ENCODE measurements at regions not wholly inside any gene's neighbourhood (a gene's known extent, or its start where the extent isn't known, plus 50 kb on each side); places are given as distances from the start of the nearest gene placed in this dataset.
"Not testable (repeated sequence)": the region's sequence is repeated elsewhere in the genome, so short reads cannot be mapped to it uniquely, and the experiment has no call there.

DNA sequence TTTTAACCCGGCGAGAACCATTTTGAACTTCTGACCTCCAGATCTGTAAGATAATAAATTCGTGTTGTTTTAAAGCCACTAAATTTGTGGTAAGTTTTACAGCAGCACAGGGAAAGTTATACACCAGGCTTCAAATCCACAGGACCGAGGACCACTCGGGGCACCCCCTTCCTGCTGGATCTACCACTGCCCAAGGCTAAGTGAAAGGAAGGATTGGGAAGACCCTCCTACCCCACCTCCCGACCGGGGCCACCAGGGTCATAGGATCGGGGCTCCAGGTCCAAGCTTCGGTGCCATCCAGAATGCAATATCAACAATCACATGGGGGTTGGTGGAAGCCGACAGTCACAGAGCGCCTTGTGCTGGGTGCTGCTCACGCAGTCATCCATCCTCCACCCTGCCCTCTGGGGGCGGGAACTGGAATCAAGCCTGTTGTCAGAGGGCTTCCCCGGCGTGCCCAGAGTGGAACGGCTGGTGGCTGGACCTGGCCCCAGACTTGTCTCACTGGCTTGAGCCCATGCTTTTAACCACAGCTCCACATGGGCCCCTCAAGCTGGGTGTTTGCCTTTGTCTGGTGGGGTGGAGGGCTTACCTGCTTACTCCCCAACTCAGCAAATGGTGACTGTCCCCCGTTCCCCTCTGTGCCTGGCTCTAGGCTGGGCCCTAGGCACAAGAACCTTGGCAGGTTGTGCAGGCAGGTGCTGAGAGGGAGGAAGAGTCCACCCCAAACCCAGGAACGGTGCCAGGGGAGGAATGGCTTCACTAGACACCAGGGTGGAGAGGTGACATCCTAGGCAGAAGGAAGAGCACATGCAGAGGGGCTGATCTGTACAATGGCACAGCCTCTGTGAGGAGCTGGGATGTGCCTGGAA, 180.3 kb upstream of the RTL1 start:
- DNase-seq (ENCODE audit: missing footprints) (no peak), ATAC-seq (no peak)
- intact Hi-C loops (cut with DNase I), result no loop called here

DNA sequence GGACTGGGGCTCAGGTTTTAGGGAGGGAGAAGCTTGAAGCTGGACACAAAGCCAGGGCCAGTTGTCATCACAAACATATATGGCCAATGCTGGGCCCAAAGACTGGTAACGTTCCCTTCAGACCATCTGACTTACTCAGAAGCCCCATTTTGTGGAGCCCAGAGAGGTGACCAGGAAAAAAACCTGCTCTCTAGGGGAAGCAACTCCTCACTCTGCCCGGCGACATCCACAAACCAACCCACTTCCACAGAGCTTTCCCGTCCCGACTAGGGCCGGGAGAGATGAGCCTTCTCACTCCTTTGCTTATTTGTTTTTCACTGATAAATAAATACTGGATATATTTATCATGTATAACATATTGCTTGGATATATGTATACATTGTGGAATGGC, 180.9 kb upstream of the RTL1 start:
- ATAC-seq (no peak), DNase-seq (ENCODE audit: missing footprints) (no peak)
- intact Hi-C loops (cut with DNase I), result no loop called here

DNA sequence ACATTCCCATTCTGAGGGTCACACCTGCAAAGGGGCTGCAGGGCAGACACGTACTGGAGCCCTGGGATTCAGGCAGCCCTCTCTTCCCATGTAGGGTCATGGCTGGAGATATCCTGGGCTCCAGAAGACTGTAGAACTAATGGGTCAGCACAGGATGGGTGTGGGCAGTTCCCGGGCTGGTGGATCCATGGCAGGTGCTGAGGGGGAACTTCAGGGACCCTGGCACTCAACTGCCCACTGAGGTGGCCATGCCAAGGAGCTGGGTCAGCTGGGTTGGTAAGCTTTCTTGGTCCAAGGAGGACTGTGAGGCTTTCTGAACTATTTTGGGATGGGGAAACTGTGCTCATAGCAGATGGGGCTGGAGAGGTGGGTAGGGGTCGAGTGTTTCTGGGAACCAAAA, 183.4 kb upstream of the RTL1 start:
- DNase-seq (ENCODE audit: missing footprints) (no peak), ATAC-seq (no peak)
- intact Hi-C loops (cut with DNase I), result no loop called here

DNA sequence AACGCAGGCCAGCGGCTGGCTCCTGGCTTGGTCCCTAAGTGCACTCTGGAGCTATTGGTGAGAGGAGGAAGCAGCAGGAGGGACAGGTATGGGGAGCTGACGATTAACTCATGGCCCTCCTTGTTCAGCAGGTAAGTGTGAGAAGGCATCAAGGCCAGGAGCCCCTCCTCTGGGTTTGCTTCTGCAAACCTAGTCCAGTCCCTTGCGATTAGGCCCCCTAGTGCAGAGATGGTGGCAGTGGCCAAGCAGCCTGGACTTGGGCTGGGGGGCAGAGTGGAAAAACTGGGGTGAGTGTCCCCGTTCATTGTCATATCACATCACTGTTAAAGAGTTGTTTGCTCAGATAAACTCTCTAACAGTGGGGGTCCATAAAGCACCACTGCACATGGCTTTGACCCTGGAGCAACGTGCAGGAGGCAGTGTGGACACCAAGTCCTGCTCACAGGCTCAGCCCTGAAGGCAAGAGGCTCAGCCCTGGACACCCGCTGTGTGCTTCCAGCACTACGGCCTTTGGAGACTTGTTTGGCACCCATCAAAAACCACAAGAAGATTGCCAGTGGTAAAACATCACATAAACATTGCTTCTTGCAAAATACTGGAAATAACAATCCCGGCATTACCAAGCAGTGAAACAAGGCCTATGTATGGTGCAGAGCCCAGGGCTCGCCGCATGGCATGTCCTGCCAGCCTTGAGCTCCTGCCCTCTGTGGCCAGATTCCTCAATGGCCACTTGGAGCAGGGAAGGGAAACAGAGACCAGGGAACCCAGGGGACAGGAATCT, 184.3 kb upstream of the RTL1 start:
- ATAC-seq (no peak), DNase-seq (ENCODE audit: missing footprints) (no peak)
- intact Hi-C loops (cut with DNase I), result no loop called here

GRCh38 chr14:101088395-101088667, 184.8 kb upstream of the RTL1 start:
- intact Hi-C loops (cut with DNase I), result no loop called here
- no peak for ATAC-seq
- no peak for DNase-seq (ENCODE audit: missing footprints)

DNA sequence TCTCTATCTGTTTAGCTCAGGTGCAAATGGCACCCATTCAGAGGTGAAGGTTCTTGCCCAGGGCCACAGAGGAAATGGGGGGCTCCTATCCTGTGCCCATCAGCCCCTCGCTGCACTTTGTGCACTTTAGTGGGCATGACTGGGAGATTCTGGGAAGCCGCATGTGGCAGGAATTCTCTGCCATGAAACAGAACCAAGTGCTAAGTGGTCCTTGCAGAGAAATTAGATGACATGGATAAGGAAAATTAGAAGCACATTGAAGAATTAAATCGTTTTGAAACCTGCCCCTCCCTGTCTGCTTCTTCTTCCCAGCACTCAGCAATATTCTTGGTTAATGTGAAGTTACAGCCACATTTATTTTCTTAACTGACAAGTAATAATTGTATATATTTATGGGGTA, 185.2 kb upstream of the RTL1 start:
- ATAC-seq (no peak), DNase-seq (ENCODE audit: missing footprints) (no peak)
- intact Hi-C loops (cut with DNase I), result no loop called here

GRCh38 chr14:101090478-101090877, 187.0 kb upstream of the RTL1 start:
- ATAC-seq; DNase-seq (ENCODE audit: missing footprints); intact Hi-C loops (cut with DNase I): not testable (repeated sequence)

DNA sequence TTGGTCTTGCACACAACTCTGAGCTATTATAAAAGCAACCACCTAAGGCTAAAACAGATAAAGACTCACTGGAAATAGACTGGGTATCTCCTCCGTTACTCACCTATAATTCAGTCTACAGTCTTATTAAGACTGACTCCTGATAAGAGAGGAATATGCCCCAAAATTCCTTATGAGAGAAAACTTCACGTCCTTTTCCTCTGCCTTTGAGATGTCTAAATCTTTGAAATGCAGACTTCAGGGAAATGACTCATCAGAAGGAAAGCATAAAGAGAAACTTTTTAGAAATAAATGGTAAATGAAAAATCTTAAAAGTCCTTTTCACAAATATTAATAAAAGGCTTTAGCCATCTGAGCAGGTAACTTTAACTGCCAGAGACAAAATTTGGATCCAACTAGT, 187.5 kb upstream of the RTL1 start:
- ATAC-seq (no peak), DNase-seq (ENCODE audit: missing footprints) (no peak)
- intact Hi-C loops (cut with DNase I), result no loop called here

GRCh38 chr14:101094916-101095315, 191.4 kb upstream of the RTL1 start:
- ATAC-seq; intact Hi-C loops (cut with DNase I); DNase-seq (ENCODE audit: missing footprints): not testable (repeated sequence)

DNA sequence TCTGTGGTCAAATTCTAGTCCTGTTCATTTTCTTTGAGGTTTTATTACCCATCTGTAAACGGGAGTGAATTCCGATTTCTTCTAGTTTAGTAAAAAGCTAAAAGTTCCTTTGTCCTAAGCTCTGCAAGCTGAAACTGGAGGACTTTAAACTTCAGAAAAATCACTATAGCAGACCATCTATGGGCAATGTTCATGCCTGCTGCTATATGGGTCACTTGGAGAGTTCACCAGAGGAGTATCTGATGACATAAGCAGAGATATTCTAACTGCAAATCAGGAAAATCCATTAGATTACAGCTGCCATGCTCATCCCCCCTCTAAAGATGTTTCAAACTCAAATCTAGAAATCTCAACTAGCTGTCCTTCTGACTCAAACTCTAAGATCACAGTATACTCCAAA, 193.0 kb upstream of the RTL1 start:
- DNase-seq (ENCODE audit: missing footprints) (no peak), ATAC-seq (no peak)
- intact Hi-C loops (cut with DNase I), result no loop called here

DNA sequence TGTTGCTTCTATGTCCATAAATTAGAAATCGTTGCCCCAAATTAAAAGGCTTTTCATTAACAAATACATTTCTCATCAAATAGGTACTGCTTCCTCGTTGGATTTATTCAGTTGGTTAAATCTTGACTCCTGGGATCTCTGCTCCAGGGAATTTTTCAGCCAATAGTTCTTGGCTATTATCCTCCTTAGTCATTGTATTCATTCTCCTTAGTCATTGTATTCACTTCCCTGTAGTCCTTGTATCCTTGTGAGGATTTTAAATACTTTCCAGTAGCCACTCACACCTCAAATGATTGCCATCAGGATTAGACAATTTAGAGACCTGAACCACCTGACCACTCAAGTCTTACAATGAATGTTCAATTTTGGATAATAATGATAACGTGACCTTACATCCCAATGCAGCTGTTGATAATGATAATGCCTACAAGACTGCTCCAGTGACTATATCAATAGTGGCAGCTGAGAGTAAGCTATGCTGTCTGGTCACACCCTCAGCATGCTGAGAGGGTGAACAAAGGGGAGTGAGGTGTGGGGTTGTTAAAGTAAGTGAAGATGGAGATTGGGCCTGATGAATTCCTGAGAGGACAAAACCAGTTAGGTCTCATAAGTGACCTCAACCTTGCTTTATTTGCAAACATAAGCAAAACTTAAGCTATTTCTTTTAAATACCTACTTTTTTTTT, 193.7 kb upstream of the RTL1 start:
- no peak for ATAC-seq
- intact Hi-C loops (cut with DNase I), result no loop called here

DNA sequence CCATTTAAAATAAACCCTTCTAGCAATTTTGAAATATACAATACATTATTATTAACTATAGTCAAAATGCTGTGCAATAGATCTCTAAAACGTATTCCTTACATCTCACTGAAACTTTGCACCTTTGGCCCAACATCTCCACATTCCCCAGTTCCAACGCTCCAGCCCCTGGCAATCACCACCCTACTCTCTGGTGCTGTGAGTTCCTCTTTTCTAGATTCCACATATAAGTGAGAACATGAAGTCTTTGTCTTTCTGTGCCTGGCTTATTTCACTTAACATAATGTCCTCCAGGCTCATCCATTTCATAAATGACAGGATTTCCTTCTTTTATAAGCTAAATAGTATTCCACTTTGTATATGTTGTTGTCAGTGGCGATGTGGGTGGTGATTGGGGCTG, 194.7 kb upstream of the RTL1 start:
- DNase-seq (ENCODE audit: missing footprints), result no peak

More for the DNA sequence above, 193.7 kb upstream of the RTL1 start:
- DNase-seq (ENCODE audit: missing footprints), result no peak

DNA sequence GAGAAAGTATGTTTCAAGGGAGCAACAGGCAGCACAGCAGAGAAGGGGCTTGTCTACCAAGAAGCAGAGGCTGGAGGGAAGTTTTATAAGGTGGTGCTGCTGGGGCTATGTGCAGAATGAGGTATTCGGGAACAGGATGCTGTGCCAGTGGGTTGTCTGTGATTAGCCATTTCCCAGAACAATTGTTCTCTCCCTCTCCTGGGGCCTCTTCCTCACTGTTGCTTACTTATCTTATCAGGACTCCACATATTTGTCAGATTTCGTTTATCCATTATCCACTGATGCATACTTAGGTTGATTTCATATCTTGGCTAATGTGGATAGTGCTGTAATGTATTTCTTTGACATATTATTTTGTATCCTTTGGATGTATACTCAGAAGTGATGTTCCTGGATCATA, 195.1 kb upstream of the RTL1 start:
- intact Hi-C loops (cut with DNase I), result no loop called here
- no peak for ATAC-seq
- DNase-seq (ENCODE audit: missing footprints), result no peak

More for the DNA sequence above, 194.7 kb upstream of the RTL1 start:
- no peak for ATAC-seq
- intact Hi-C loops (cut with DNase I), result no loop called here

DNA sequence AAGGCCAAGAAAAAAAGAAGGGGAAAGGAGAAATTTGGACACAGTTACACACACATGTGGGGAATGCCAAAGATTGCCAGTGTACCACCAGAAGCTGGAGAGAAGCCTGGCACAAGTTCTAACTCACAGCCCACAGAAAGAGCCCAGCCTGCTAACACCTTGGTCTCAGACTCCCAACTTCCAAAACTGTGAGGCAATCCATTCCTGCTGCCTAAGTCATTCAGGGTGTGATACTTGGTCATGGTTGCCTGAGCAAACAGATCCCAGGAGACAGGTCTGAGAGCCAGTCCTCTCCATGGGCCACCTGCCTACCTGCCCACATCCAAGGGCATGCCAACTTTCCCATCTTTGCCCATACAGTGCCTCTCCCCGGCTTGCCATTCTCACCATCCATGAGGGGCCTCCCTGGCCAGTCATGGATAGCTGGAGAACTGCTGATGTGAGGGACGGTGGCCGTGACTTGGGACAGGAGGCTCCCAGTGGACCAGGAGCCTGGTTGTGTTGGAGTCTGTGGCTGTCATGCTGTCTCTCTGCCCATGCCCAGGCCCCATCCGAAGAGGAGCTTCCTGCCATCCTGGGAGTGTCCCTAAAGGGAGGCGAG, 198.0 kb upstream of the RTL1 start:
- ATAC-seq (no peak), DNase-seq (ENCODE audit: missing footprints) (no peak)
- intact Hi-C loops (cut with DNase I), result no loop called here

DNA sequence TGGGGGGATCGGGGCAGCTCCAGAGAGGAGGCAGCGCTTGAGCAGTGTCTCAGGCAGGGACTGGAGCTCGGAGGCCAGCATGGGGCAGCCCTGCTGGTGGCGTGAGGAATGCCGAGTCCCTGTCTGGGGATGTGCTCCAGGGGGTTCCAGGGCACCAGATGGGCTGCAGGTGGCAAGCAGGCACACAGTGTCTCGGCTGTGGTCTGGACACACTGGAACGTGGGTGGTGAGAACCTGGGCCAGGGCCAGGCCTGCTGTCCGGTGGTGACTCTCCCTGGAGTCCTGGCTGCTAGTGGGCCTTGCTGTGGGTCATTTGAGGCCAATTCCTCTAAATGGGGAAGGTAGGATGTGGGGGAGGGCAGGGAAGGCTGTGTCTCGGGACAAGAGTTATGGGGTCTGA, 199.4 kb upstream of the RTL1 start:
- intact Hi-C loops (cut with DNase I), result no loop called here
- ATAC-seq, result no peak
- peak; percentile 52 for DNase-seq (ENCODE audit: missing footprints)

- ATAC-seq (no peak), DNase-seq (ENCODE audit: missing footprints) (no peak)
- intact Hi-C loops (cut with DNase I), result no loop called here
Observed at GRCh38 chr14:101103321-101103901, 199.9 kb upstream of the RTL1 start.

GRCh38 chr14:101104485-101104884, 201.0 kb upstream of the RTL1 start:
- intact Hi-C loops (cut with DNase I), result no loop called here
- DNase-seq (ENCODE audit: missing footprints), result peak; percentile 39
- no peak for ATAC-seq

- peak; percentile 30 for DNase-seq (ENCODE audit: missing footprints)
- no peak for ATAC-seq
- intact Hi-C loops (cut with DNase I), result no loop called here
Observed at GRCh38 chr14:101105045-101105444, 201.5 kb upstream of the RTL1 start.

Data from Right ventricle myocardium inferior (tissue), 1 donor.